Mesenchymal stem cell (in vitro differentiated cells and primary cell): ENCODE measurements at regions not wholly inside any gene's neighbourhood (a gene's known extent, or its start where the extent isn't known, plus 50 kb on each side); places are given as distances from the start of the nearest gene placed in this dataset.
"Not testable (repeated sequence)": the region's sequence is repeated elsewhere in the genome, so short reads cannot be mapped to it uniquely, and the experiment has no call there.

Experiments
- DNase-seq: peaks from one replicate; pipeline ENCODE4 v3.0.0-alpha.2; 2013
- H2AFZ ChIP-seq: one replicate; pipeline ENCODE4 v1.6.1; 2013; ENCODE audit warnings: low read depth, mild to moderate bottlenecking, control low read depth, inconsistent platforms, low read length, moderate library complexity
- H2AK5ac ChIP-seq: 2 replicates; pipeline ENCODE4 v1.6.1; 2013; ENCODE audit warnings: low read length, moderate library complexity, mild to moderate bottlenecking, inconsistent platforms; ENCODE audit not compliant: severe bottlenecking
- H2BK120ac ChIP-seq: one replicate; pipeline ENCODE4 v1.6.1; 2013; ENCODE audit warnings: low read depth, mild to moderate bottlenecking, inconsistent platforms, low read length, moderate library complexity
- H2BK12ac ChIP-seq, 2 experiments: one replicate each; pipeline ENCODE4 v1.6.1; 2013; ENCODE audit warnings: inconsistent platforms in 2 of 2, low read length in 2 of 2, mild to moderate bottlenecking in 2 of 2, moderate library complexity in 2 of 2, control low read depth in 1 of 2
- H2BK15ac ChIP-seq: one replicate; pipeline ENCODE4 v1.6.1; 2013; ENCODE audit warnings: mild to moderate bottlenecking, low read depth, inconsistent platforms; ENCODE audit not compliant: poor library complexity, severe bottlenecking
- H2BK5ac ChIP-seq: 2 replicates; pipeline ENCODE4 v1.6.1; 2013; ENCODE audit warnings: low read depth, mild to moderate bottlenecking, low read length, control low read depth, inconsistent platforms; ENCODE audit not compliant: poor library complexity, severe bottlenecking
- H3K14ac ChIP-seq, 2 experiments: one replicate each; pipeline ENCODE4 v1.6.1; 2013; ENCODE audit warnings: inconsistent platforms in 2 of 2, low read length in 2 of 2, control low read depth in 1 of 2, mild to moderate bottlenecking in 1 of 2, moderate library complexity in 1 of 2
- H3K18ac ChIP-seq, 2 experiments: one replicate each; pipeline ENCODE4 v1.6.1; 2013; ENCODE audit warnings: inconsistent platforms in 2 of 2, low read length in 2 of 2, control low read depth in 1 of 2, low read depth in 1 of 2, mild to moderate bottlenecking in 1 of 2
- H3K23ac ChIP-seq, 2 experiments: one replicate each; pipeline ENCODE4 v1.6.1; 2013; ENCODE audit warnings: inconsistent platforms in 2 of 2, low read length in 2 of 2, mild to moderate bottlenecking in 2 of 2, moderate library complexity in 2 of 2, control low read depth in 1 of 2
- H3K27ac ChIP-seq: 2 replicates; pipeline ENCODE4 v1.5.1; 2013; ENCODE audit warnings: mild to moderate bottlenecking, moderate library complexity, low read length, control low read depth, inconsistent platforms; ENCODE audit not compliant: poor library complexity, severe bottlenecking
- H3K27me3 ChIP-seq, 2 experiments: 2 replicates each; pipeline versions ENCODE4 v1.6.1 to v1.7.0; 2013; ENCODE audit warnings: low read length in 2 of 2, mild to moderate bottlenecking in 2 of 2, moderate library complexity in 2 of 2, control low read depth in 1 of 2, inconsistent platforms in 1 of 2; ENCODE audit not compliant: control insufficient read depth in 1 of 2, insufficient read depth in 1 of 2
- H3K36me3 ChIP-seq, 2 experiments: 2 replicates each; pipeline versions ENCODE4 v1.6.1 to v1.7.0; 2013; ENCODE audit warnings: low read length in 2 of 2, control low read depth in 1 of 2, inconsistent platforms in 1 of 2, low read depth in 1 of 2, mild to moderate bottlenecking in 1 of 2; ENCODE audit not compliant: insufficient read depth in 2 of 2, control insufficient read depth in 1 of 2
- H3K4ac ChIP-seq, 2 experiments: one replicate each; pipeline ENCODE4 v1.6.1; 2013; ENCODE audit warnings: inconsistent platforms in 2 of 2, low read length in 2 of 2, mild to moderate bottlenecking in 2 of 2, moderate library complexity in 2 of 2, control low read depth in 1 of 2, low read depth in 1 of 2
- H3K4me1 ChIP-seq: 2 replicates; pipeline ENCODE4 v1.6.1; 2013; ENCODE audit warnings: low read depth, low read length, control low read depth; ENCODE audit not compliant: control insufficient read depth, insufficient read depth
- H3K4me2 ChIP-seq: 2 replicates; pipeline ENCODE4 v1.6.1; 2013; ENCODE audit warnings: low read length, mild to moderate bottlenecking, inconsistent platforms; ENCODE audit not compliant: poor library complexity, severe bottlenecking
- H3K4me3 ChIP-seq, 2 experiments: 2 replicates each; pipeline versions ENCODE4 v1.5.1 to v1.7.0; 2013; ENCODE audit warnings: low read length in 2 of 2, mild to moderate bottlenecking in 2 of 2, control low read depth in 1 of 2, low read depth in 1 of 2; ENCODE audit not compliant: insufficient read depth in 1 of 2
- H3K79me1 ChIP-seq: replicated peaks from 2 replicates; pipeline ENCODE4 v1.6.1; 2013; ENCODE audit warnings: mild to moderate bottlenecking, control low read depth, low read length, inconsistent platforms; ENCODE audit not compliant: poor library complexity, severe bottlenecking
- H3K9ac ChIP-seq: 2 replicates; pipeline ENCODE4 v1.7.0; 2013; ENCODE audit warnings: mild to moderate bottlenecking, low read length, moderate library complexity
- H3K9me3 ChIP-seq: 2 replicates; pipeline ENCODE4 v1.7.0; 2013; ENCODE audit warnings: mild to moderate bottlenecking, low read length; ENCODE audit not compliant: control insufficient read depth
- H4K8ac ChIP-seq: one replicate; pipeline ENCODE4 v1.6.1; 2013; ENCODE audit warnings: inconsistent platforms, mild to moderate bottlenecking, low read length, moderate library complexity
- H4K91ac ChIP-seq: one replicate; pipeline ENCODE4 v1.6.1; 2013; ENCODE audit warnings: mild to moderate bottlenecking, low read length, inconsistent platforms
- WGBS: methylation state at CpG from one replicate; pipeline ENCODE4 v1.1.7; 2013; ENCODE audit warnings: mixed read lengths; 5-methylcytosine and 5-hydroxymethylcytosine counted together

- not testable (repeated sequence) for H3K27me3 ChIP-seq, H2BK15ac ChIP-seq, H3K4me2 ChIP-seq, H3K9me3 ChIP-seq, H3K79me1 ChIP-seq, H3K36me3 ChIP-seq, H2AFZ ChIP-seq, H3K23ac ChIP-seq, H3K9ac ChIP-seq, H2BK120ac ChIP-seq, H3K14ac ChIP-seq, H3K27ac ChIP-seq, H4K8ac ChIP-seq, H3K4me3 ChIP-seq, H2BK5ac ChIP-seq, H2BK12ac ChIP-seq, H3K4me1 ChIP-seq, H3K18ac ChIP-seq, H3K4ac ChIP-seq, DNase-seq, H4K91ac ChIP-seq
- H2AK5ac ChIP-seq: peak overlapping the region; percentile 84
These were observed 68.9 kb upstream of the ZNG1B start for GRCh38 chr2:113368581-113368980.

GRCh38 chr2:113366821-113367220, 70.7 kb upstream of the ZNG1B start:
- H3K4ac ChIP-seq, H3K27me3 ChIP-seq, H2BK5ac ChIP-seq, H3K27ac ChIP-seq, H4K8ac ChIP-seq, H3K4me1 ChIP-seq, H2AFZ ChIP-seq, H2BK12ac ChIP-seq, H3K23ac ChIP-seq, H2BK15ac ChIP-seq, H3K18ac ChIP-seq, H3K4me2 ChIP-seq, H4K91ac ChIP-seq, DNase-seq, H3K14ac ChIP-seq, H2BK120ac ChIP-seq, H3K4me3 ChIP-seq, H3K9ac ChIP-seq, H2AK5ac ChIP-seq, H3K36me3 ChIP-seq, H3K79me1 ChIP-seq, H3K9me3 ChIP-seq: not testable (repeated sequence)
- WGBS: 91% methylated on average over 4 of the region's 4 CpGs

- H3K4me3 ChIP-seq, H4K8ac ChIP-seq, H3K18ac ChIP-seq, H3K14ac ChIP-seq, H3K79me1 ChIP-seq, H3K4me2 ChIP-seq, H2AFZ ChIP-seq, H3K27ac ChIP-seq, H3K4me1 ChIP-seq, DNase-seq, H2BK120ac ChIP-seq, H2BK15ac ChIP-seq, H2BK12ac ChIP-seq, H3K9me3 ChIP-seq, H3K27me3 ChIP-seq, H2BK5ac ChIP-seq, H3K9ac ChIP-seq, H3K36me3 ChIP-seq, H3K4ac ChIP-seq, H4K91ac ChIP-seq: not testable (repeated sequence)
- WGBS: 100% methylated on average over 1 of the region's 2 CpGs
- H3K23ac ChIP-seq: peak overlapping the region in 1 of 2 experiments; percentile 48
- peak overlapping the region; percentile 58 for H2AK5ac ChIP-seq
These were observed 71.7 kb upstream of the ZNG1B start for GRCh38 chr2:113365791-113366190.

GRCh38 chr2:113365290-113365689, 72.2 kb upstream of the ZNG1B start:
- not testable (repeated sequence) for H3K4me2 ChIP-seq, H2BK15ac ChIP-seq, H3K4ac ChIP-seq, H3K18ac ChIP-seq, DNase-seq, H3K27me3 ChIP-seq, H3K79me1 ChIP-seq, H2AK5ac ChIP-seq, H2BK12ac ChIP-seq, H3K9ac ChIP-seq, H3K36me3 ChIP-seq, H3K23ac ChIP-seq, H3K9me3 ChIP-seq, H4K91ac ChIP-seq, H4K8ac ChIP-seq, H2BK120ac ChIP-seq, H3K4me3 ChIP-seq, H3K4me1 ChIP-seq, H3K14ac ChIP-seq, H3K27ac ChIP-seq, H2BK5ac ChIP-seq, H2AFZ ChIP-seq
